Right renal pelvis (tissue), 4 donors: ENCODE measurements at regions not wholly inside any gene's neighbourhood (a gene's known extent, or its start where the extent isn't known, plus 50 kb on each side); places are given as distances from the start of the nearest gene placed in this dataset.

Source experiments
- DNase-seq, 4 donors: peaks; one replicate each; pipeline ENCODE4 v3.0.0-alpha.2; 2013; ENCODE audit warnings: low read depth in 4 of 4, low spot score in 3 of 4, missing footprints in 1 of 4

DNA sequence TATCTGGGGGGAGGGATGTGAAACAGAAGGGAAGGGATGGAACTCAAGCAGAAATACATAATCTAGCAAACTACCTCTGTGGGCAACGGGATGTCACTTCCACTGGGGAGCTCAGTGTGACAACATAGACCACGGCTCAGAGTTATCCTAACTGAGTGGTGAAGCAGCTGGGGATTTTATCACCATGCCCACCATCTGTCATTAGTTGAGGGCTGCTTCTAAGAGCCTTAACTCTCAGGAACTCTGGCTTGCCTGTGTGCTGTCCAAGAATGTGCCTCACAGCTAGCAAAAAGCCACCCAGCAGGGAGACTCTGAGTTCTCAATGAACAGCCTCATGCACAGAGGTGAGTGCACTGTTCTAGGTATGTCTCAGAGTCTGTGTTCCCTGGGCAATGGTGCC, 90.6 kb upstream of the CXCL14 start:
- DNase-seq = no peak

DNA sequence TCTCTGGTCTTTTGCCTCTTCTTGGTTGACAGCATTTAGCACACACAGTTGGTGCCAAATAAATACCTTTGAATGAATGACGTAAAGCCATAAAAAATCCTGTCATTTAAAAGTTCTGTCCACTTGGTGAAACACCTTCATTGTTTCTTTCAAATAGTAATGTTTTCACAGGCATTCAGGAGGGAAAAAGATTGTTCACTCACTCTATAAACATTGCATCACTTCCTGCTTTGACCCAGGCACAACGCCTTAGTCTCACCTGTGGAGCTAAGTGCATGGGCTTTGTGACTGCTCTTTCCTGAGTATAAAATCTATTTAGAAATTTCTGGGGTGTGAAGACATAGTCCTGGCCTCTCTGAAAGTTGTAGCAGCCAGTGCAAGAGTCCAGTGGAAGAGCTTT, 88.9 kb upstream of the CXCL14 start:
- DNase-seq = no peak

DNA sequence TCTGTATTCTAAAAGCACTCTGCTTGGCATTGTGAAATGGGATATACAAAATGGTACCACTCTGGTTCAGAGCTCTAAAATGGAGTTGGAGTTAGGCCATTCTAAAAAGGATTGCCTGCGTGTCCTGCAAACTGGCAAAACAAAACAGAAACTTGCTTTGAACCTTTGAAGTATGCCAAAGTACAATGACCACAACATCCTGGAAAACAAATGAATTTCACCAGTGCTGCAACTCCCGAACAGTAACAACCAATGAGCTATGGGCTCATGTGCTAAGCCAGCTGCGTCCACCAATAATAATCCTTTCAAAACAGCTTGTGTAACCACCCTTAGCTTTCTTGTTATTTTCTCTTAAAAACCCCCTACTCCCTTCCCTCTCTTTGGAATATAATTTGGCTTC, 88.4 kb upstream of the CXCL14 start:
- no peak for DNase-seq

DNA sequence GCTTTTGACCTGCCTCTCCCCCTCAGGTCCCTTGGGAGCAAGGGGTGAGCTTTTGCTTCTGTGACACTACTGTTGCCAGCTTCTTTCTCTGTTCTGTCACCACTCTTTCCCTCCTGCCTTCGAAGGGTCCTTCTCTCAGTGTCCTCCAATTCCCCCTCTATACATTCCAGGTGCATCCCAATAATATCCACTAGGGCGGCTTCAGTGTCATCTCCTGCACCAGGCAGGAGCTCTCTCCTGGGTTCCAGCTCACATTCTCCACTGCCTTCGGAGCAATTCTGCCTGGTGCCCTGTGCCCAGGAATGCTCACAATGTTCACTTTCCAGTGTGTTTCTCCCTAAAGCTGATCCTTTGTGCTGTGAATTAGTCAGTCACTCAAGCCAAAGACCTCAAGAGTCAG, 83.9 kb upstream of the CXCL14 start:
- no peak for DNase-seq

DNA sequence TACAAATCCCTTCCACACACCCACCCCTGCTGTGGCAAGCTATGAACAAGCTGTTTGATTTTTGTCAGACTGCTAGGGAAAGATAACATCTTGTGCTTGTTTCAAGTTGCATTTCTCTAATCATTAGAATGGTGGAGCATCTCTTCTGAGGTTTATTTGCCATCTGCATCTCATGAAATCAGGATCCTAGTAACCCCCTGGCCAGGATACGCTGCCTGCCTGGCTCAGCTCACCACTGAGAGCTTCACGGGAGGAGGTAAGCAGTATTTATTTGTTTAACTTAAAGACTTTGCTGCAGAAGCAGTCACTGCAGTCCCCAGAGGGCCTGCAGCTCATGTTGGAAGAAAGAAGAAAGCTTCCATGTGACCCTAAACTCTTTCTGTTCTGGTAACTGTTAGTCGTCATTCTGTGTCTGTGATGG, 83.3 kb upstream of the CXCL14 start:
- DNase-seq = no peak

DNA sequence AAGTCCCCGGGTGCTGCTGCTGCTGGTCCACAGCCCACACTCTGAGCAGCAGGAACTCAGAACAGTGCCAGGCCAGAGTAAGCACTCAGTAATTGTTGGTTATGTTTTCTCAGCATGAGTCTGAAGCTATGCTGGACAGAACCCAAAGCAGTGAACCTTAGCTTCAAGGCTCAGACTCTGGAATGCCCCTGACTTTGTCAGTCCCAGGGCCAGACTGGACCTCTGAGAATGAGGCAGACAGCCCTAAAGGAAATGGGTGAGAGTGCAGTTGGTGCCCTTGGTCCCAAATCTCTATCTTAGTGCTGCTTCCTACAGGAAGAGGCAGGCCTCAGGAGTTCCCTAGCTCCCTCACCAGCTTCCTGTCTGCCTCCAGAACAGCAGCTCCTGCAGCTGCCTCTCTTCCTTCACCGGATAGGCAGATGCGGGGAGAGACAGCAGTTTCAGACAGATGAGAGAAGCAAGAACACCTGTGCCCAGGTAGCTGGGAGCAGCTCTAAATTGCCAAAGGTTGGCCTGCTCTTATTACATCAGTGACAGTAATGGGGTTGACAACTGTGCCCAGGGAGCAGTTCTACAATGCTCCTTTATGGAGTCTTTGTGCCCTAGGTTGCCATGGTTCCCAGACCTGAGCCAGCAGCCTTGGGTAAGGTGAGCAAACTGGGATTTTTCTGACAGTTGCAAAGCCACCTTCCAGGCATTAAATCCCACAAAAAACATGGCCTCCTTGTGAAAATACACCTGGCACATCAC, 82.2 kb upstream of the CXCL14 start:
- DNase-seq = peak in 3 of 4 donors; percentile 11 to 18 (median 15)

DNA sequence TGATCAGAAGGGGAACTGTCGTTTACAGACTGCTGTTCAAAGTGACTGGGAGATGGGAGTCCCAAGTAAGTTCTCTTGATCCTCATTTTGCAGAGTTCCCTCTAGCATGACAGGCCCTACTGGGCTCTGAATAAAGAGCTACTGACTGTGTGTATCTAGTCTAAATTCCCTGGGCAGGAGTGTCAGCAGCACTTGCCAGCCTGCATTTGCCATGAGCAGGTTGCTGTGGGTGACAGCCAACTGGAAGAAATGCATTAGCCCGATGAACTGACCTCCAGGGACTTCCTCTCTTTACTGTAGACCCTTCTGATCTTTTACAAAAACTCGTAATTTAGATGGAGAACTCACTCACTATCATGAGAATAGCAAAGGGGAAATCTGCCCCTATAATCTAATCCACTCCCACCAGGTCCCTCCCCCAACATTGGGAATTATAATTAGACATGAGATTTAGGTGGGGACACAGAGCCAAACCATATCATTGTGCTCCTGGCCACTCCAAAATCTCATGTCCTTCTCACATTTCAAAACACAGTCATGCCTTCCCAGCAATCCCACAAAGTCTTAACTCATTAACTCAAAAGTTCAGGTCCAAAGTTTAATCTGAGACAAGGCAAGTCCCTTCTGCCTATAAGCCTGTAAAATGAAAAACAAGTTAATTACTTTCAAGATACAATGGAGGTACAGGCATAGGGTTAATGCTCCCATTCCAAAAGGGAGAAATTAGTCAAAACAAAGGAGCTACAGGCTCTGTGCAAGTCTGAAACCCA, 78.9 kb upstream of the CXCL14 start:
- DNase-seq = no peak

DNA sequence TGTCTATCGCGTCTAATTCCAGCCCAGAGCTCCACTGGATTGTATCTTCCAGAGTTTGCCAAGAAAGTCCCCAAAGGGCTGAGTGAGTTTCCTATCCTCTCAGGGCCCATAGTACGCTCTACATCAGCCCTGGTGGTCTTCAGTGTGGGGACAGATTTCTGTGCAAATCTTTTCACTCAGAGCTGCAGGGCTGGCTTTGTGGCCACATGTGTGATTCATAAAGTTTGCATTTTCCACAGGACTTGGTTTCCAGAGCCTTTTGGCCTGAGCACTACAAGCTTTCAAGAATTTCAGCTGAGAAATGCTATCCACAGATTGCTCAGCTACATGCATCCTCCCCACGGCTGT, 76.7 kb upstream of the CXCL14 start:
- DNase-seq = no peak

DNA sequence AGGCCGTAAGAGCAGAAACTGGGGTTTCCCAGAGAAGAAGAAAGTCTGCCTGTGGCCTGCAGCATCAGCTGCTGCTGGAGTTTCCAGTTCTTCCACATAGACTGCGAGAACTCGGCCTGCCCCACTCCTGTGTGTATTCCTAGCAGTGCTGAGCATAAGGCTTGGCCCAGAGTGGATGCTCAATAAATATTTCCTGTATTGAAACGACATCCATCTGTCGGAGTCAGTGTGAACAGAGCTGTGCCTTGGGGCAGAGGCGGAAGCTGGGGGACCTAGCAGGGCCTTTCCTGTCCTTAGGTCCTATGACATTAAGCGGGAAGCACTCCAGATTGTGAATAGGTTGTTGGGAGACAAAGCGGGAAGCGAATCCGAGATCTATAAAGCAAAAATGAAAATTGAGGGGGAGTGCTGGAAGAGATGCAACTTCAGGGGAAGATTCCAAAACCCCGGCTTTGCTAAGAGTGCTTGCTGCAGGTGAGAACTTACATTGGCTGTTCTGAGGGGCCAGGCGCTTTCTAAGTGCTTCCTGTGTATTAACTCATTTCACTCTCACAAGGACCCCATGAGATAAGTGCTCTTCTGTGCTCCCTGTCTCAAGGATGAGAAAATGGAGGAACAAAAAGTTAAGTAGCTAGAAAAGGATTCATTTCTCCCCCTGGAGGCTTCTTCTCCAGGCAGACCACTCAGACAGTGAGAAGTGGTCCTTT, 76.1 kb upstream of the CXCL14 start:
- DNase-seq = no peak

DNA sequence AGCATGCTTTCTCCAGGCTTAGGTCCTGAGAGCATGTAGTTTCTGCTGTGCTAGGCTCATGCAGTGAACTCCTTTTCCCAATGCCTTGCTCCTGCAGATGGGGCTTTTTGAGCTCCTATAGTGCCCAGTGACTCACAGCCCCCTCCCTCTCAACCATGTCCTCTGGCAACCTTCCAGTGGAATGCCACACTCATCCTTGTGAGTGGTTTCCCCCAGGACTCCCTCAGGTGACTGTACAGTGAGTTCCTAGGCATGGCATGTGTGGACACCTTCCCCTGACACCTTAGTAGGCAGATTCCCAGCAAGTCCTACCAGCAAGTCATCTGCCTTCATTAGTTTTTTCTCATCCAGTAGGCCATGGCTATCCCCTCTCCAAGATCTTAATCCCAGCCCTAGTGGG, 72.4 kb upstream of the CXCL14 start:
- no peak for DNase-seq

DNA sequence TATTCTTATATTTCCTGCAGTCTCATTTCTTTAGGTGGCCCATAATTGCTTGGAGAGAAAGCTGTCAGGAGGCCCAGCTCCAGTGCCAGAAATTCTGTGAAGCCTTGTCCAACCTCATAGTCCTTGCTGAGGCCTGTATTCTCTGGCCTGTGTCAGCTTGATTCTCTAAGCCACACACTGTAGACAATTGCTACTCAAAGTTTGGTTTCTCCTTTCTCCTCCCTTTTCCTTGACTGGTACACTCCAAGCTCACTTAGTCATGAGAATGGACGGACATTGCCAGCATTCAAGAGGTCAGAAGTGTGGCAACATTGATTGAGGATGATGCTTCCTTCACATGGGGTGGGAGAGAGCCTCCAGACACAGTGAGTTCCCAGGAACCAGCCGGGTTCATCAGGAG, 71.3 kb upstream of the CXCL14 start:
- DNase-seq = no peak

DNA sequence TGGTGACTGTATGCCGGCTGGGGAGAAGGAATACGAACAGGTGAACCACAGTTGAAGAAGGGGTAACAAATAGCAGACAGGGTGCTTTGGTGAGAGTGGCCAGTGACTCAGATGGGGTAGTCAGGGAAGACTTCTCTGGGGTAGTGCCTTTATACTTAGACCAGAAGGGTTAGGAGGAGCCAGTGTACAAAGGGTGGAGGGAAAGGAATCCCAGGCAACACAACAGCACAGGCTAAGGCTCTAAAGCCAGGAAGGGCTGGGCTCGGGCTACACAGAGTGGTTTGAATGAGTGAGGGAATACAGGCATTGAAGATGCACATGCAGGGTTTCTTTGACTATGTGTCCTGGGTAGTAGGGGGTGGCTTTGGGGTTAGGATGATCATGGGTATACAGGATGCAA, 70.6 kb upstream of the CXCL14 start:
- DNase-seq = no peak

DNA sequence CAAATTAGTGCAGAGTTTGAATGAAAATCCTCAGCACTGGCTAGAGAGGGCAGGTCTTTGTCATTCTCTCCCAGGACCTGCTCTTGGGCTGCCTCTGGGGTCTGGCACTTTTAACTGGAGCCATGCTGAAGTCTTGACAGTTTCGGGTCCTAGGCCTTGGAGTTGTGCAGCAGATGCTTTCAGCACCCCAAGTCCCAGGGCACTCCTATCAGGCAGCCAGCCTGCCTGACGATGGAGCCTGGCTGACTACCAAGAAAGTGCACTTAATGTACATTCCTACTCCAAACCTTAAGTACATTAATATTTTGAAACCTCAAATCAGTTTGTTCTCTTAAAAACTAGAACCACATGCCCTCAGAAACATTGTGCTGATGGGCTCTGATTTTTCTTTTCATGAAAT, 69.3 kb upstream of the CXCL14 start:
- DNase-seq = no peak

DNA sequence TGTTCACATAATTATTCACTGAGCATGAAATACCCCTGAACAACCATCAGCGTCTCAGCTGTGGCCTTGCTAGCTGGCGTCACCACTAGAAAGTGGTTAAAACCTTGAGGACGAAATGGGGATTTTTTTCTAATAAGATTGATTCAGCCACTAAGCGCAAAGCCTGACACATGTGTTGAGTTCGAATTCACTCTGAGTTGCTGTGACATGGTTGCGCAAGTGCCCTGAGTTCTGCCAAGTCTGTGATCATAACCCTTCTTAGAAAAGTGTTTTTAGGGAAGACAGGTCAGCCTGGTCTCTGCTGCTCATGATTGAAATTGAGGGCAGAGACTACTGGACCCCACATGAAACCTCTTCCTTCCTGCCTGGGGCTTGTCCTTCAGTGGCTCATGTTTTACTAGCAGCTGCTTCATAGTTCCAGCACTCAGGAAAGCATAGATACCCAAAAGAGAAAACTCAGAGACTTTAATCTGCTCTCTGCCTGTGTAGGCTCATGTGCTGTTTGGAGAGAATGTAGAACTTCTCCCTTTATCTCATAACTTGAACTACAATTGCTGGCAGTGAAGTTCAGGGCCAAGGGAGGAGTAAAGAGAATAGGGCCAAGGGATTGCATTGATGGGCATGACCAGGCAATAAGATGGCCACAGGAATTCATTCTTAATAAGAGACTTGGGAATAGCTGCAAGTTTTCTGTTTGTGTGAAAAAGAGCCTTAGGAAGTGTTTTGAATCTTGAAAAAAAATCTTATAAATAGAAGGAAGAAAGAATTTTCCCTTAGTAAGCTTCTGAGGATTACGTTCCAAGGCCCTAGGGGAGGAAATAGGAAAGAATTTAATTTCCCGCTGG, 66.8 kb upstream of the CXCL14 start:
- no peak for DNase-seq

DNA sequence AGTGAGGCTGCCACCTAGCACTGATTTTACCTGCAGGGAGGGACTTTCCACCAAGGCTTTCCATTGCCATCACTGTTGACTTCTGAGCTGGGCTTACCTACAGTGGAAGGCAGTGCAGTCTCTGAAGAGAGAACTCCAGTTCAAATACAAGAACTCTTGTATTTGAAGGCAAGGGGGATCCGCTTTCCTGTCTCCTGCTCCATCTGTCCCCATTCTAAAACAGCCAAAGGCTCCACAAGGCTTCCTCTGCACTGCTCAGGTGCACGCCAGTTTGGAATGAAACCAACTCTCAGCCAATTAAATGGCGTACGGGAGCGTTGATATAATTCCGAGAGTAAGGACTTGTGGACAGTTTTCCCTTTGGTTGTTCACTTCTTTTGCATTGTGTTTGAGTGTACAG, 66.0 kb upstream of the CXCL14 start:
- no peak for DNase-seq

DNA sequence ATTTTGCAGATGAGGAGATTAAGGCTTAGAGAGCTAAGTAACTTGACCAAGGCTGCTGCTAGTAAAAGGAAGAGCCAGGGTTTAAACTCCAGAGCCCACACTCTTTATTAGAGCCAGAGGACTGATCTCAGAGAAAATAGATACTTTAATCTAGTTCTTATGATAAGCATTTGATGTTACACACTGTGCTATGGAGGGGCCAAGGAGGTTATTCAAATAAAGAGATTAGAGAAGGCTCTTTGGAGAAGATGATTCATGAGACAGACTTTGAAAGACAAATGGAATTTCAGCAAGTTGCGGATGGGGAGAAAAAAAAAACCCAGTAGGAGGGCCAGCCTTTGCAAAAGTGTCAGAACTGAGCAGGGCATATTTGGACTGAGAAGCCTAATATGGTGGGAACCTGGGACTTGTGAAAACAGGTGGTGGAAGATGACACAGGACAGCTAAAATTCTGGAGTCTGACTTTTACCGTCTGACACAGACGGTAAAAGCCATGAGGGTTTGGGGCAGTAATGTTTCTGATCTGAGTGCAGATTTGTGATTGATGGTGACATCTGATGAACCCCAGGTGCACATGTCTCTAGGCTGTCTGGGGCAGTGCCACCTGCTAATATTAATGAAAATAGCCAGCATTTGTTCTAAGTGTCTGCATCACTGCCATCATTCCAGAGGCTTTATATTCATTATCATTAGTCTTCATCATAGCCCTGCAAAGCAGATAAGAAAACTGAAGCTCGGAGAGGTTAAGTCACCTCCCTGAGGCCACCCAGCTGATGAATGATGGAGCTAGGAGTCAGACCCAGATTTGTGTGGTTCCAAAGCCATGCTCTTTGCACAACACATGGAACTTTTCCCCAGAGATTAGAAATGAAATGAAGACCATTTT, 65.3 kb upstream of the CXCL14 start:
- no peak for DNase-seq

DNA sequence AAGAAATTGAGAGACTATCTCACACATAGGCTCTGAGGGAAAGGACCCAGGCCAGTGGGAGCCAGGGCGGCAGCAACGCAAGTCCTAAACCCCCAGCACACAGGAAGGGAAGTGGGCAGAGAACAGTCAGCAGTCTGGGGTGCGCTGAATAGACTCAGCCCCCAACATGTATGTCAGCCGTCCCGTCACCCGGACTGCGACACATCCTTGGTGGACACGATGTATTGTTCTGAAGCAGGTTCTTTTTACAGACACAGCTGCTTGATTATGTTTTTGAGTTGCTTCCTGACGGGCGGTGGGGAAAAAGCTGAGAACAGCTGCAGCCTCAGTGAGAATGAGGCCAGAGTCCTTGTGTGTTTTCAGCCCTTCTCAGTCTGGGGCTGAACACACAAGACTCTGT, 64.1 kb upstream of the CXCL14 start:
- no peak for DNase-seq

DNA sequence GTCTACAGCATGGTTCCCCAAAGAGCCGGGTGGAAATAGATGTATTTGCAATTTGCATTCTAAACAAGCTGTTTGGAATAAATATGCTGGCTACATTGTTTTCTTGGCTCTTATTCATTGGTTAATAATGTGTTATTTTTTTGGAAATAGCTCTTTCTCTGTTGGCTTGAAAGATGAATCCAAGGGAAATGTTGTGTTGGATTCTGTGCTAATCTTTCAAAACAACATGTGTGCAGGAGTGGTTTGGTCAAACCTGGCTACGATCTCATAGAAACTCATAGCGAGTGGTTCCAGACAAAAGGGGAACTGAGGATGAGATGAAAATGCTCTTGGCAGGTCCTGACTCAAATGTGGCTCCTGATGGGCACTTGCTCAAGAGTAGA, 63.7 kb upstream of the CXCL14 start:
- DNase-seq = no peak

DNA sequence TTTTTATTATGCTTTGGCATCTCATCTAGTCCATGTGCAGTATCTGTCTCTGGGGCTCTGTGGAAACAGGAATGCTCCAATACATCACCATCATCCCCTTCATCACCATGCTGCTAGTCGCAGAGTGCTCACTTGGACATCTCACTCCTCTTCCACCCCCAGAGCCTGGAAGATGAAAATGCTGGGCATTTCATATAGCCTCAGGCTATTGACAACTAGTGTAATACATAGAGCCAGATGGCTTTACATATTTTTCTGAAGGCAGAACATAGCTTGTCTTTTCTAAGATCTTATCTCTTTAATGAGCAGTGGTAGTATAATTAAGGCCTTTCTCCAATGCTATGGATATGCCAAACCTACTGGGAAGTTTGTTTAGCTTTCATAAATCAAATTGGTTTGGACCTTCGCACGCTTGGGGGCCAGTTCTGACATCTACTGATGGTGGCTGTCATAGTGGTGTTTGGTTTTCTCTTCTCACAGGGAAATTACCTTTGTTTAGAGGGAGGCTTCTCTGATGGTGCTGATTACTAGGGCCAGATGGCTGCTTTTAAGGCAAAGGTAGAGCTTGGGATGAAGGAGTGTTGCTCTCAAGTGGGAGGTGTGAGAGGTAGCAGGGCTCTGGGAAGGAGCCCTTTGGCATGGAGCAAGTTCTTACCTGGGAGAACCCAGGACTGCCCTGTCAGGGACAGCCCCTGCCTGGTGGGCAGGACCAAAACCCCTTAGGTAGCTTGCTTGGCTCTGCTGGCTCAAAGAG, 63.1 kb upstream of the CXCL14 start:
- DNase-seq = no peak
